ENCODE measurements at regions not wholly inside any gene's neighbourhood (a gene's known extent, or its start where the extent isn't known, plus 50 kb on each side); places are given as distances from the start of the nearest gene placed in this dataset.
"Not testable (repeated sequence)": the region's sequence is repeated elsewhere in the genome, so short reads cannot be mapped to it uniquely, and the experiment has no call there.

DNA sequence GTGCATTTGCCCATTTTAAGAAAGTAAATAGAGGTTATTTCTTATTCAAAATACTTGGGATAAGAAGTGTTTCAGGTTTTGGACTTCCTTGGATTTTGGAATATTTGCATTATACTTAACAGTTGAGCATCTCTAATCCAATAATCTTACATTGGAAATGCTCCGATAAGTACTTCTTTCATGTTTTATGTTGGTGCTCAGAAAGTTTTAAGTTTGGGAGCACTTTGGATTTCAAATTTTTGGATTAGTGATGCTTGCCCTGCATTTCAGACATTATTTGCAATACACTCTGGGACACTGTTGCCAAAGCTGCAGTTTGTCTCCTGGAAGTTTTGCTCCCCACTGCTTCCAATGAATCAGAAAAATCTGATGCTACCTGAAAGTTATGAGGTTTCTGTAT is 691.9 kb upstream of the SLITRK6 start:
- WGBS (ENCODE audit: insufficient coverage) = 100% methylated on average over 1 of the region's 1 CpG
- Mint-ChIP-seq H3K9me3 (peaks cover 7 to 10% of the 10 kb centered on the region in 2 donors), H3K4me1 (no peaks in the 10 kb centered on the region), H3K4me3 (no peak overlapping the region), H3K27me3 (ENCODE audit: low read depth in 2 of 2) (no peaks in the 10 kb centered on the region), H3K36me3 (no peaks in the 10 kb centered on the region), H3K27ac (no peak overlapping the region)
- Histone ChIP-seq H3K27me3 (ENCODE audit: control insufficient read depth, insufficient read depth, low read length) (no peaks in the 10 kb centered on the region), H3K27ac (ENCODE audit: low read length) (no peak overlapping the region), H3K4me1 (ENCODE audit: control insufficient read depth, insufficient read depth, low read length) (no peaks in the 10 kb centered on the region), H3K9me3 (ENCODE audit: control insufficient read depth, insufficient read depth, low read length) (no peaks in the 10 kb centered on the region), H3K4me3 (ENCODE audit: low read length) (no peak overlapping the region), H3K36me3 (ENCODE audit: control insufficient read depth, insufficient read depth, low read length) (no peaks in the 10 kb centered on the region)
- DNase-seq (no peak), ATAC-seq (no peak)
- intact Hi-C loops (cut with micrococcal nuclease) = no loop called here
- no peak for TF ChIP-seq CTCF (IDR thresholded peaks at IDR 0.05)

- H3K9me3 ChIP-seq (ENCODE audit: control insufficient read depth, insufficient read depth, low read length); H3K36me3 Mint-ChIP-seq; H3K36me3 ChIP-seq (ENCODE audit: control insufficient read depth, insufficient read depth, low read length); H3K27ac ChIP-seq (ENCODE audit: low read length); ATAC-seq; H3K4me3 Mint-ChIP-seq; H3K27me3 ChIP-seq (ENCODE audit: control insufficient read depth, insufficient read depth, low read length); H3K27me3 Mint-ChIP-seq (ENCODE audit: low read depth in 2 of 2); H3K4me3 ChIP-seq (ENCODE audit: low read length); intact Hi-C loops (cut with micrococcal nuclease); H3K4me1 Mint-ChIP-seq; H3K4me1 ChIP-seq (ENCODE audit: control insufficient read depth, insufficient read depth, low read length); H3K9me3 Mint-ChIP-seq; H3K27ac Mint-ChIP-seq; DNase-seq: not testable (repeated sequence)
- 86% methylated on average over 10 of the region's 10 CpGs for WGBS (ENCODE audit: insufficient coverage)
Measured at GRCh38 chr13:86501931-86502330, 702.7 kb upstream of the SLITRK6 start.

GRCh38 chr13:86510792-86511191 is 711.6 kb upstream of the SLITRK6 start:
- H3K4me1 ChIP-seq (ENCODE audit: control insufficient read depth, insufficient read depth, low read length) = no peaks in the 10 kb centered on the region
- Mint-ChIP-seq H3K27ac (no peak overlapping the region), H3K4me1 (no peaks in the 10 kb centered on the region), H3K4me3 (no peak overlapping the region), H3K27me3 (ENCODE audit: low read depth in 2 of 2) (no peaks in the 10 kb centered on the region), H3K36me3 (peaks cover 7% of the 10 kb centered on the region), H3K9me3 (peaks cover 0 to 13% of the 10 kb centered on the region in 2 donors)
- no peak overlapping the region for H3K27ac ChIP-seq (ENCODE audit: low read length)
- H3K4me3 ChIP-seq (ENCODE audit: low read length) = no peak overlapping the region
- no peak for TF ChIP-seq CTCF (IDR thresholded peaks at IDR 0.05)
- 80% methylated on average over 2 of the region's 2 CpGs for WGBS (ENCODE audit: insufficient coverage)
- no peaks in the 10 kb centered on the region for H3K9me3 ChIP-seq (ENCODE audit: control insufficient read depth, insufficient read depth, low read length)
- DNase-seq (no peak), ATAC-seq (no peak)
- no peaks in the 10 kb centered on the region for H3K27me3 ChIP-seq (ENCODE audit: control insufficient read depth, insufficient read depth, low read length)
- H3K36me3 ChIP-seq (ENCODE audit: control insufficient read depth, insufficient read depth, low read length) = no peaks in the 10 kb centered on the region
- intact Hi-C loops (cut with micrococcal nuclease) = no loop called here

DNA sequence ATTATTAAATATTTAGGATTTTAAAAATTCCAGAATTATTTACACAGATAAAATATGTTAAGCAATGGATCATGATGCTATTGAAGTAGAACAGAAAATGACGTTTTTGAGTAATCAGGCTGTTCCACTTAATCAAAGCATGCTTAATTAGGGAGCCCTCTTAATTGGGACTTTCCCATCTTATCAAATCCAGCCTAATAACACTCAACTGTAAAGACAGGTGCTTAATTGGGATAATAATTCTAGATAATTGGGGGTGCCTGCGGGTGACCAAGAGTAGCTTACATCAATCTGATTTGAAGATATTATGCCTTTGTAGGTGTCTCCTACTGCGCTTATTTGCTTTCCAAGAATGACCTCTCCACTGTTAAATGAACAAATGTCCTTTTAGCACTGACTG is 742.2 kb upstream of the SLITRK6 start:
- no peaks in the 10 kb centered on the region for H3K4me1 Mint-ChIP-seq
- H3K36me3 Mint-ChIP-seq = no peaks in the 10 kb centered on the region
- ATAC-seq = no peak
- Histone ChIP-seq H3K27me3 (ENCODE audit: control insufficient read depth, insufficient read depth, low read length) (no peaks in the 10 kb centered on the region), H3K4me1 (ENCODE audit: control insufficient read depth, insufficient read depth, low read length) (no peaks in the 10 kb centered on the region), H3K4me3 (ENCODE audit: low read length) (no peak overlapping the region), H3K27ac (ENCODE audit: low read length) (no peak overlapping the region), H3K9me3 (ENCODE audit: control insufficient read depth, insufficient read depth, low read length) (no peaks in the 10 kb centered on the region), H3K36me3 (ENCODE audit: control insufficient read depth, insufficient read depth, low read length) (no peaks in the 10 kb centered on the region)
- intact Hi-C loops (cut with micrococcal nuclease) = no loop called here
- H3K27ac Mint-ChIP-seq = no peak overlapping the region
- TF ChIP-seq CTCF (IDR thresholded peaks at IDR 0.05) = no peak
- H3K9me3 Mint-ChIP-seq = peaks cover 9 to 10% of the 10 kb centered on the region in 2 donors
- no peak overlapping the region for H3K4me3 Mint-ChIP-seq
- 100% methylated on average over 2 of the region's 3 CpGs for WGBS (ENCODE audit: insufficient coverage)
- no peaks in the 10 kb centered on the region for H3K27me3 Mint-ChIP-seq (ENCODE audit: low read depth in 2 of 2)
- no peak for DNase-seq
